ENCODE measurements at regions not wholly inside any gene's neighbourhood (a gene's known extent, or its start where the extent isn't known, plus 50 kb on each side); places are given as distances from the start of the nearest gene placed in this dataset.
"Not testable (repeated sequence)": the region's sequence is repeated elsewhere in the genome, so short reads cannot be mapped to it uniquely, and the experiment has no call there.

- no peak for TF ChIP-seq FOXA1 (IDR thresholded peaks at IDR 0.05)
- no peak for TF ChIP-seq FOXK2 (IDR thresholded peaks at IDR 0.05)
- TF ChIP-seq PKNOX1 (IDR thresholded peaks at IDR 0.05): no peak
- TF ChIP-seq SP1 (IDR thresholded peaks at IDR 0.05): no peak
- no peak for TF ChIP-seq L3MBTL2 (conservative IDR thresholded peaks at IDR 0.05)
- TF ChIP-seq ELF4 (IDR thresholded peaks at IDR 0.05): no peak
- no peak for TF ChIP-seq TARDBP (IDR thresholded peaks at IDR 0.05)
- TF ChIP-seq BHLHE40 (IDR thresholded peaks at IDR 0.05; ENCODE audit: borderline replicate concordance): no peak
- no peak for TF ChIP-seq HDGF (IDR thresholded peaks at IDR 0.05; ENCODE audit: borderline replicate concordance)
- no peak for TF ChIP-seq CTBP1 (IDR thresholded peaks at IDR 0.05; ENCODE audit: borderline replicate concordance)
- no peak for TF ChIP-seq LEF1 (IDR thresholded peaks at IDR 0.05; ENCODE audit: borderline replicate concordance)
- TF ChIP-seq ARNT (IDR thresholded peaks at IDR 0.05): no peak
- TF ChIP-seq NFRKB (IDR thresholded peaks at IDR 0.05): no peak
- TF ChIP-seq SUZ12 (IDR thresholded peaks at IDR 0.05): no peak
- TF ChIP-seq FOXM1 (IDR thresholded peaks at IDR 0.05; ENCODE audit: borderline replicate concordance): no peak
- TF ChIP-seq ZNF384 (IDR thresholded peaks at IDR 0.05): no peak
- POLR2A ChIA-PET: no interaction called here
- DNase-seq (ENCODE audit: extremely low spot score): no peak
- CTCF ChIA-PET: no interaction called here
Measured at GRCh38 chr3:30475038-30475808, 131.2 kb upstream of the TGFBR2 start.

GRCh38 chr3:30475809-30476178 lies 130.6 kb upstream of the TGFBR2 start:
- no peak for DNase-seq (ENCODE audit: extremely low spot score)
- ChIA-PET POLR2A (no interaction called here), CTCF (no interaction called here)

GRCh38 chr3:30476368-30477084 lies 129.9 kb upstream of the TGFBR2 start:
- no peak for DNase-seq (ENCODE audit: extremely low spot score)
- TF ChIP-seq FOXM1 (IDR thresholded peaks at IDR 0.05; ENCODE audit: borderline replicate concordance): no peak
- no peak for TF ChIP-seq SP1 (IDR thresholded peaks at IDR 0.05)
- no peak for TF ChIP-seq L3MBTL2 (conservative IDR thresholded peaks at IDR 0.05)
- TF ChIP-seq SUZ12 (IDR thresholded peaks at IDR 0.05): no peak
- TF ChIP-seq ZNF384 (IDR thresholded peaks at IDR 0.05): no peak
- TF ChIP-seq FOXA1 (IDR thresholded peaks at IDR 0.05): no peak
- no peak for TF ChIP-seq CTBP1 (IDR thresholded peaks at IDR 0.05; ENCODE audit: borderline replicate concordance)
- TF ChIP-seq BHLHE40 (IDR thresholded peaks at IDR 0.05; ENCODE audit: borderline replicate concordance): no peak
- ChIA-PET POLR2A (no interaction called here), CTCF (no interaction called here)

More at GRCh38 chr3:30475809-30476178, 130.6 kb upstream of the TGFBR2 start:
- no peak for TF ChIP-seq NFRKB (IDR thresholded peaks at IDR 0.05)

GRCh38 chr3:30477149-30477921 lies 129.1 kb upstream of the TGFBR2 start:
- TF ChIP-seq ARNT (IDR thresholded peaks at IDR 0.05): no peak
- no peak for TF ChIP-seq TARDBP (IDR thresholded peaks at IDR 0.05)
- TF ChIP-seq L3MBTL2 (conservative IDR thresholded peaks at IDR 0.05): no peak
- TF ChIP-seq CTBP1 (IDR thresholded peaks at IDR 0.05; ENCODE audit: borderline replicate concordance): no peak
- TF ChIP-seq NFRKB (IDR thresholded peaks at IDR 0.05): no peak
- TF ChIP-seq FOXA1 (IDR thresholded peaks at IDR 0.05): no peak
- TF ChIP-seq FOXM1 (IDR thresholded peaks at IDR 0.05; ENCODE audit: borderline replicate concordance): no peak
- TF ChIP-seq FOXK2 (IDR thresholded peaks at IDR 0.05): no peak
- TF ChIP-seq HDGF (IDR thresholded peaks at IDR 0.05; ENCODE audit: borderline replicate concordance): no peak
- TF ChIP-seq SP1 (IDR thresholded peaks at IDR 0.05): no peak
- TF ChIP-seq ZNF384 (IDR thresholded peaks at IDR 0.05): no peak
- POLR2A ChIA-PET: no interaction called here
- CTCF ChIA-PET: interaction anchor here (0.6 kb wide), 1 partner anchor 18 kb away, joined by 3 read pairs; no protein-coding TSS in a partner anchor
- DNase-seq (ENCODE audit: extremely low spot score): no peak

GRCh38 chr3:30479737-30480136 lies 126.7 kb upstream of the TGFBR2 start:
- CTCF ChIA-PET; POLR2A ChIA-PET; DNase-seq (ENCODE audit: extremely low spot score): not testable (repeated sequence)

- POLR2A ChIA-PET; DNase-seq (ENCODE audit: extremely low spot score); CTCF ChIA-PET: not testable (repeated sequence)
Measured at GRCh38 chr3:30480156-30480555, 126.2 kb upstream of the TGFBR2 start.

- ChIA-PET POLR2A (no interaction called here), CTCF (no interaction called here)
- TF ChIP-seq FOXA1 (IDR thresholded peaks at IDR 0.05) (no peak), L3MBTL2 (conservative IDR thresholded peaks at IDR 0.05) (no peak)
- DNase-seq (ENCODE audit: extremely low spot score): no peak
Measured at GRCh38 chr3:30480587-30480986, 125.8 kb upstream of the TGFBR2 start.

GRCh38 chr3:30481241-30481640 lies 125.2 kb upstream of the TGFBR2 start:
- POLR2A ChIA-PET: no interaction called here
- no peak for DNase-seq (ENCODE audit: extremely low spot score)
- TF ChIP-seq ELF4 (IDR thresholded peaks at IDR 0.05): no peak
- TF ChIP-seq NFRKB (IDR thresholded peaks at IDR 0.05): no peak
- TF ChIP-seq SUZ12 (IDR thresholded peaks at IDR 0.05): no peak
- no peak for TF ChIP-seq PKNOX1 (IDR thresholded peaks at IDR 0.05)
- TF ChIP-seq FOXK2 (IDR thresholded peaks at IDR 0.05): no peak
- TF ChIP-seq BHLHE40 (IDR thresholded peaks at IDR 0.05; ENCODE audit: borderline replicate concordance): no peak
- no peak for TF ChIP-seq L3MBTL2 (conservative IDR thresholded peaks at IDR 0.05)
- TF ChIP-seq FOXA1 (IDR thresholded peaks at IDR 0.05): no peak
- TF ChIP-seq TARDBP (IDR thresholded peaks at IDR 0.05): no peak
- TF ChIP-seq FOXM1 (IDR thresholded peaks at IDR 0.05; ENCODE audit: borderline replicate concordance): no peak
- no peak for TF ChIP-seq ARNT (IDR thresholded peaks at IDR 0.05)
- TF ChIP-seq SP1 (IDR thresholded peaks at IDR 0.05): no peak
- TF ChIP-seq ZNF384 (IDR thresholded peaks at IDR 0.05): no peak
- no peak for TF ChIP-seq CTBP1 (IDR thresholded peaks at IDR 0.05; ENCODE audit: borderline replicate concordance)
- TF ChIP-seq LEF1 (IDR thresholded peaks at IDR 0.05; ENCODE audit: borderline replicate concordance): no peak
- no peak for TF ChIP-seq HDGF (IDR thresholded peaks at IDR 0.05; ENCODE audit: borderline replicate concordance)
- CTCF ChIA-PET: no interaction called here

GRCh38 chr3:30484229-30484628 lies 122.2 kb upstream of the TGFBR2 start:
- CTCF ChIA-PET; DNase-seq (ENCODE audit: extremely low spot score); POLR2A ChIA-PET: not testable (repeated sequence)

Measured in HEK293T (cell line).